ENCODE measurements at regions not wholly inside any gene's neighbourhood (a gene's known extent, or its start where the extent isn't known, plus 50 kb on each side); places are given as distances from the start of the nearest gene placed in this dataset.

- ChIA-PET CTCF (no interaction called here), POLR2A (no interaction called here)
- DNase-seq (ENCODE audit: low read depth) = no peak
- no peaks in the 10 kb centered on the region for H3K36me3 ChIP-seq (ENCODE audit: control insufficient read depth, insufficient read depth, low read length)
- no peak overlapping the region for H3K4me3 ChIP-seq (ENCODE audit: low read depth, low read length)
- no peaks in the 10 kb centered on the region for H3K27me3 ChIP-seq (ENCODE audit: control insufficient read depth, insufficient read depth, low read length)
- no peak for TF ChIP-seq CTCF (IDR thresholded peaks at IDR 0.05; ENCODE audit: insufficient read depth, low read depth, low read length)
These were observed 319.5 kb upstream of the CXCR4 start for GRCh38 chr2:136437461-136437860.

GRCh38 chr2:136436936-136437335, 319.0 kb upstream of the CXCR4 start:
- H3K27me3 ChIP-seq (ENCODE audit: control insufficient read depth, insufficient read depth, low read length) = no peaks in the 10 kb centered on the region
- TF ChIP-seq CTCF (IDR thresholded peaks at IDR 0.05; ENCODE audit: insufficient read depth, low read depth, low read length) = no peak
- H3K4me3 ChIP-seq (ENCODE audit: low read depth, low read length) = no peak overlapping the region
- ChIA-PET POLR2A (no interaction called here), CTCF (no interaction called here)
- no peak for DNase-seq (ENCODE audit: low read depth)
- no peaks in the 10 kb centered on the region for H3K36me3 ChIP-seq (ENCODE audit: control insufficient read depth, insufficient read depth, low read length)

- ChIA-PET CTCF (interaction anchor here (0.9 to 1.2 kb wide), 2 partner anchors 10 to 1404 kb away, joined by 4 to 5 read pairs; no protein-coding TSS in a partner anchor), POLR2A (no interaction called here)
- no peaks in the 10 kb centered on the region for H3K36me3 ChIP-seq (ENCODE audit: control insufficient read depth, insufficient read depth, low read length)
- H3K27me3 ChIP-seq (ENCODE audit: control insufficient read depth, insufficient read depth, low read length) = no peaks in the 10 kb centered on the region
- no peak overlapping the region for H3K4me3 ChIP-seq (ENCODE audit: low read depth, low read length)
- no peak for TF ChIP-seq CTCF (IDR thresholded peaks at IDR 0.05; ENCODE audit: insufficient read depth, low read depth, low read length)
- no peak for DNase-seq (ENCODE audit: low read depth)
These were observed 316.3 kb upstream of the CXCR4 start for GRCh38 chr2:136434251-136434715.

- Histone ChIP-seq H3K4me3 (ENCODE audit: low read depth, low read length) (no peak overlapping the region), H3K36me3 (ENCODE audit: control insufficient read depth, insufficient read depth, low read length) (no peaks in the 10 kb centered on the region), H3K27me3 (ENCODE audit: control insufficient read depth, insufficient read depth, low read length) (no peaks in the 10 kb centered on the region)
- ChIA-PET POLR2A (no interaction called here), CTCF (interaction anchor here (1.2 kb wide), 1 partner anchor 1405 kb away, joined by 5 read pairs; no protein-coding TSS in a partner anchor)
- no peak for DNase-seq (ENCODE audit: low read depth)
- no peak for TF ChIP-seq CTCF (IDR thresholded peaks at IDR 0.05; ENCODE audit: insufficient read depth, low read depth, low read length)
These were observed 315.3 kb upstream of the CXCR4 start for GRCh38 chr2:136433261-136433660.

GRCh38 chr2:136424112-136424511, 306.2 kb upstream of the CXCR4 start:
- no peaks in the 10 kb centered on the region for H3K36me3 ChIP-seq (ENCODE audit: control insufficient read depth, insufficient read depth, low read length)
- CTCF ChIA-PET = interaction anchor here (0.5 to 4.5 kb wide), 12 partner anchors 8 to 1414 kb away, joined by 3 to 29 read pairs (median 4); no protein-coding TSS in a partner anchor
- no peaks in the 10 kb centered on the region for H3K27me3 ChIP-seq (ENCODE audit: control insufficient read depth, insufficient read depth, low read length)
- no peak for TF ChIP-seq CTCF (IDR thresholded peaks at IDR 0.05; ENCODE audit: insufficient read depth, low read depth, low read length)
- POLR2A ChIA-PET = no interaction called here
- no peak overlapping the region for H3K4me3 ChIP-seq (ENCODE audit: low read depth, low read length)
- no peak for DNase-seq (ENCODE audit: low read depth)
